HCT116 (cell line): ENCODE measurements at regions not wholly inside any gene's neighbourhood (a gene's known extent, or its start where the extent isn't known, plus 50 kb on each side); places are given as distances from the start of the nearest gene placed in this dataset.
"Not testable (repeated sequence)": the region's sequence is repeated elsewhere in the genome, so short reads cannot be mapped to it uniquely, and the experiment has no call there.

ENCODE experiments used
- ATAC-seq: fragments of 200-7000 bp; cut with Tn5 transposase; 2 replicates; pipeline ENCODE4 v1.9.1; 2020; ENCODE audit warnings: mild to moderate bottlenecking, moderate library complexity
- BruUV-seq: library from RNA; stranded (reverse); fragments of 400-500 nt; replicated peaks from 2 replicates; lab custom pipeline; 2021; lab: Mats Ljungman, UMichigan
- CTCF ChIA-PET: fragments of 300-600 bp; sonication (Branson Sonifier 250); formaldehyde crosslinking; loops from one replicate; lab custom pipeline; 2021; ENCODE audit warnings: antibody characterized with exemption; lab: Charles Lee
- POLR2A ChIA-PET: fragments of 300-600, 350-600 bp; sonication (Branson Sonifier 250); formaldehyde crosslinking; loops from one replicate; lab custom pipeline; 2021; ENCODE audit warnings: antibody characterized with exemption; lab: Charles Lee
- RAD21 ChIA-PET, 2 experiments: fragments of 300-600 bp; sonication (Branson Sonifier 250); formaldehyde crosslinking; loops; one replicate each; lab custom pipeline; 2023; ENCODE audit warnings: low total read pairs in 2 of 2; ENCODE audit not compliant: uncharacterized antibody in 2 of 2, unreplicated experiment in 2 of 2, low non-redundant PET in 1 of 2; lab: Charles Lee
- DNase-seq: peaks from one replicate; pipeline ENCODE4 v3.0.0-alpha.2; 2010; ENCODE audit warnings: low read depth, low spot score
- H2AFZ ChIP-seq: fragments of 200-600 bp; shearing (Covaris generic), sonication (generic); 2 replicates; pipeline ENCODE4 v1.6.1; 2017; ENCODE audit warnings: low read depth, mixed run types, mixed read lengths, antibody characterized with exemption, low read length; ENCODE audit not compliant: poor library complexity, severe bottlenecking
- H3K27ac ChIP-seq: 2 replicates; pipeline ENCODE4 v1.5.1; 2012; ENCODE audit warnings: low read depth, low read length
- H3K27me3 ChIP-seq: fragments of 200-600 bp; sonication (generic); 2 replicates; pipeline ENCODE4 v1.6.1; 2016; ENCODE audit warnings: mixed run types, low read length, mixed read lengths; ENCODE audit not compliant: insufficient read depth
- H3K36me3 ChIP-seq, 2 experiments: fragments of 200-500 bp in 1 of 2; fragments of 200-600 bp in 1 of 2; sonication (Bioruptor generic) in 1 of 2; sonication (generic) in 1 of 2; 2 replicates each; pipeline versions ENCODE4 v1.5.1 to v1.6.1; 2014 to 2016; ENCODE audit warnings: low read length in 2 of 2, inconsistent platforms in 1 of 2, mixed read lengths in 1 of 2, mixed run types in 1 of 2; ENCODE audit not compliant: insufficient read depth in 2 of 2, control insufficient read depth in 1 of 2
- H3K4me1 ChIP-seq, 2 experiments: fragments of 200-600 bp in 1 of 2; sonication (generic) in 1 of 2; 2 replicates each; pipeline versions ENCODE4 v1.5.1 to v1.6.1; 2012 to 2017; ENCODE audit warnings: low read length in 2 of 2, inconsistent platforms in 1 of 2, mild to moderate bottlenecking in 1 of 2, mixed read lengths in 1 of 2, mixed run types in 1 of 2, moderate library complexity in 1 of 2; ENCODE audit not compliant: insufficient read depth in 2 of 2, control insufficient read depth in 1 of 2
- H3K4me2 ChIP-seq: fragments of 200-600 bp; sonication (generic); 2 replicates; pipeline ENCODE4 v1.6.1; 2017; ENCODE audit warnings: mixed run types, low read length, mixed read lengths
- H3K4me3 ChIP-seq, 2 experiments: fragments of 200-600 bp in 1 of 2; sonication (generic) in 1 of 2; replicated peaks in 1 of 2; 2 replicates each; pipeline ENCODE4 v1.5.1; 2011 to 2016; ENCODE audit warnings: low read length in 2 of 2, control low read depth in 1 of 2, low read depth in 1 of 2, mild to moderate bottlenecking in 1 of 2, mixed read lengths in 1 of 2, mixed run types in 1 of 2
- H3K79me2 ChIP-seq: fragments of 200-600 bp; sonication (generic); 2 replicates; pipeline ENCODE4 v1.6.1; 2017; ENCODE audit warnings: mild to moderate bottlenecking, mixed run types, low read length, moderate library complexity, mixed read lengths; ENCODE audit not compliant: insufficient read depth
- H3K9ac ChIP-seq: fragments of 200-600 bp; sonication (generic); 2 replicates; pipeline ENCODE4 v1.6.1; 2016; ENCODE audit warnings: low read length, mixed read lengths
- H3K9me2 ChIP-seq: fragments of 200-600 bp; sonication (generic), shearing (Covaris generic); 2 replicates; pipeline ENCODE4 v1.6.1; 2017; ENCODE audit warnings: mixed run types, mild to moderate bottlenecking, moderate library complexity; ENCODE audit not compliant: insufficient read depth
- H3K9me3 ChIP-seq, 2 experiments: fragments of 200-500 bp in 1 of 2; fragments of 200-600 bp in 1 of 2; sonication (Bioruptor generic) in 1 of 2; sonication (generic) in 1 of 2; 2 replicates each; pipeline ENCODE4 v1.6.1; 2014 to 2017; ENCODE audit warnings: low read length in 2 of 2, mixed read lengths in 2 of 2, inconsistent platforms in 1 of 2, low read depth in 1 of 2, mild to moderate bottlenecking in 1 of 2, mixed run types in 1 of 2, moderate library complexity in 1 of 2; ENCODE audit not compliant: control insufficient read depth in 1 of 2, insufficient read depth in 1 of 2
- H4K20me1 ChIP-seq: fragments of 200-600 bp; sonication (generic), shearing (Covaris generic); 2 replicates; pipeline ENCODE4 v1.6.1; 2017; ENCODE audit warnings: mixed run types, mild to moderate bottlenecking, moderate library complexity; ENCODE audit not compliant: insufficient read depth
- CEBPB ChIP-seq: IDR thresholded peaks from 2 replicates; pipeline ENCODE4 v1.6.1; 2012; ENCODE audit warnings: low read depth
- FOSL1 ChIP-seq: IDR thresholded peaks from 2 replicates; pipeline ENCODE4 v1.6.1; 2012; ENCODE audit warnings: low read depth
- POLR2AphosphoS5 ChIP-seq: IDR thresholded peaks from 2 replicates; pipeline ENCODE4 v1.6.1; 2011; ENCODE audit warnings: mild to moderate bottlenecking, low read depth, low read length, moderate library complexity
- SP1 ChIP-seq: IDR thresholded peaks from 2 replicates; pipeline ENCODE4 v1.6.1; 2012; ENCODE audit warnings: low read depth
- ZFX ChIP-seq: fragments of 450-650 bp; IDR thresholded peaks from 2 replicates; pipeline ENCODE4 v1.6.1; 2017
- intact Hi-C: fragments of 100-400 bp; cut with micrococcal nuclease; formaldehyde crosslinking; loops from 2 replicates; pipeline ENCODE4 v1.10.0; 2022
- TF ChIP-seq, protein P1 (sequence below): IDR thresholded peaks from 2 replicates; pipeline ENCODE4 v1.6.1; 2012

DNA sequence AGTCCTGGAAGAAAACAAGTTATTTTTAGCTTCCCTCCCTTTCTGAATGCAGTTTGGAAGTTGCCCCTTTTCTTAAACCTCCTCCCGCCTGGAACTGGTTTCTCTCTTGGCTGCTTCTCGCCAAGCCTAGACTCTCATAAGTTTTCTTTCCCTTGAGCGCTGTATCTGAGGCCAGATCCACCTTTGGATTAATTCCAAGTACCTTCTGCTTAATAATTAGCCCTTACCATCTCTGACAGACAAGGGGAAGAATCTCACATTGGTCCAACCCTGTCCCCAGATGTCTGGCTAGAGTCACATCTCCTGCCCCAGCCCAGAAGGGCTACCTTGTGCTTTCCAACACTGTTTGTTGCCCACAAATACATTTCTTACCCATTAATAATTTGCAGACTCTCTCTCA is 161.8 kb upstream of the RGS6 start:
- no TSS peak for BruUV-seq
- DNase-seq (no peak), ATAC-seq (no peak)
- ChIA-PET POLR2A (no interaction called here), CTCF (no interaction called here), RAD21 (no interaction called here)
- H3K79me2 ChIP-seq, result no peaks in the 10 kb centered on the region
- no peak overlapping the region for H3K4me2 ChIP-seq
- H3K9me2 ChIP-seq, result no peaks in the 10 kb centered on the region
- no peak overlapping the region for H2AFZ ChIP-seq
- H3K4me1 ChIP-seq, result no peaks in the 10 kb centered on the region
- no peak overlapping the region for H3K27ac ChIP-seq
- no peaks in the 10 kb centered on the region for H3K27me3 ChIP-seq
- peaks cover 0 to 3% of the 10 kb centered on the region in 2 experiments; a peak in 1 of 4 replicates for H3K9me3 ChIP-seq
- H3K9ac ChIP-seq, result no peak overlapping the region
- no peak overlapping the region for H3K4me3 ChIP-seq
- no peak for TF ChIP-seq FOSL1
- TF ChIP-seq POLR2AphosphoS5, result no peak
- TF ChIP-seq CEBPB, result no peak
- TF ChIP-seq, protein P1, sequence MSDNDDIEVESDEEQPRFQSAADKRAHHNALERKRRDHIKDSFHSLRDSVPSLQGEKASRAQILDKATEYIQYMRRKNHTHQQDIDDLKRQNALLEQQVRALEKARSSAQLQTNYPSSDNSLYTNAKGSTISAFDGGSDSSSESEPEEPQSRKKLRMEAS, result no peak
- TF ChIP-seq SP1, result no peak
- TF ChIP-seq ZFX, result no peak
- H3K36me3 ChIP-seq, result no peaks in the 10 kb centered on the region
- no peaks in the 10 kb centered on the region for H4K20me1 ChIP-seq
- intact Hi-C loops, result no loop called here

DNA sequence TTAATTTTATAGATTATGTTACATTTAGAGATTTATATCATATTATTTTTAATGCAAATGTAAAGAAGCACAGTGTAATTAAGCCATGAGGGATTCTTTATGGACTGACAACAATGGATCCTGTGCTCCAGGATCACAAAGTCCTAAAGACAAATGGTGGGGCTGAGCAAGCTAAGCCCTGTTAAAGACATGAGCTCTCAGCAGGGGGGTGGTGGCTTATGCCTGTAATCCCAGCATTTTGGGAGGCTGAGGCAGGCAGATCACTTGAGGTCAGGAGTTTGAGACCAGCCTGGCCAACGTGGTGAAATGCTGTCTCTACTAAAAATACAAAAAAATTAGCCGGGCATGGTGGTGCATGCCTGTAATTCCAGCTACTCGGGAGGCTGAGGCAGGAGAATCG is 160.8 kb upstream of the RGS6 start:
- H3K36me3 ChIP-seq, H3K9ac ChIP-seq, H3K9me3 ChIP-seq, H3K79me2 ChIP-seq, CTCF ChIA-PET, H4K20me1 ChIP-seq, DNase-seq, H3K27ac ChIP-seq, RAD21 ChIA-PET, H3K4me3 ChIP-seq, H3K4me1 ChIP-seq, BruUV-seq, ATAC-seq, intact Hi-C loops, H3K4me2 ChIP-seq, H3K27me3 ChIP-seq, POLR2A ChIA-PET, H3K9me2 ChIP-seq, H2AFZ ChIP-seq: not testable (repeated sequence)

DNA sequence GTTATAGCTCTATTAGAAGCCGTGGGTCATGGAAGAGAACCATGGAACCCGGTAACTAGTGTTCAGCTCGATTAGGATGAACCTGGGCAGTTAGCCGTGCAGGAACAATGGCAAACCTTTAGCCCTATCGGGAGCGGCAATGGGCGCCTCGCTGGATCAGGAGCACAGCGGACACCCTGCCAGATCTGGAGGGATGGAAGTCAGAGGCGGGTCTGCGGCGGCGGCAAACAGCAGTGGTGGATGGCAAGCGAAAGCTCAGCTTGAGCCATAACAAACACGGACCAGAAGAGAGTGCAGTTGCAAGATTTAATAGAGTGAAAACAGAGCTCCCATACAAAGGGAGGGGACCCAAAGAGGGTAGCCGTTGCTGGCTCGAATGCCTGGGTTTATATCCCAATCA is 160.2 kb upstream of the RGS6 start:
- H2AFZ ChIP-seq, RAD21 ChIA-PET, DNase-seq, CTCF ChIA-PET, H3K79me2 ChIP-seq, H3K9ac ChIP-seq, H3K9me2 ChIP-seq, H3K4me3 ChIP-seq, POLR2A ChIA-PET, H3K4me2 ChIP-seq, H3K27me3 ChIP-seq, H4K20me1 ChIP-seq, H3K9me3 ChIP-seq, BruUV-seq, intact Hi-C loops, ATAC-seq, H3K27ac ChIP-seq, H3K36me3 ChIP-seq, H3K4me1 ChIP-seq: not testable (repeated sequence)
